ENCODE measurements at regions not wholly inside any gene's neighbourhood (a gene's known extent, or its start where the extent isn't known, plus 50 kb on each side); places are given as distances from the start of the nearest gene placed in this dataset.

DNA sequence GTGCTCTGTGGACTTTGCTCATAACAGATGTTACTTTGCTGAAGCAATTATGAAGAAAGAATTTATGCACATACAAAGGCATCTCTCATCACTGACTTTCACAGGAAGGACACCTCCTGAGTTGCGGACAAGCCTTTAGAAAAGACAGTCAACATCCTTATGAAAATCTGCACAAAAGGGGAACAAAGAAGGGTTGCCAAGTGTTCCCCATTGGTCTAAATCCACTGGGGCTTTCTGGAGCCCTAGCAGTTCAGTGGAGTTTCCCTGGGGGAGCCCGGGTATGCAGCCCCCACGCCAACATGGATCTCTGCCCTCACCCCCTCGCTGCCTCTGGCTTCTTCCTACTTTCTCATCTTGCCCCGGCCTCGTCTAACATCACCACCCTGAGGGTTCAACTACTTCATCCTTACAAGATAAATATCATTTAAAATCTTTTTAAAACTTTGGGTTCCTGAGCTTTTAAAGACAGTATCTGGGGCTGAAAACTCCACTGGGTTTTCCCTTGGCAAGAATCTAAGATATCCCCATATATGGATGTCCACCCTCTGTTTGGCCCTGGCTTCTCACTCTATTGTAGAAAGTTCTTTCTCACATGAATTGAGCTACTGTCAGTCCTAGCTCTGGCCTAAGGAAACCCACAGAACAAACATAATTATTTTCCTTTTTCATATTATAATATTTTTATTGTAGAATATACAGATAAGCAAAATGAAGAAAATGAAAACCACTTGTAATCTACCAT, 207.9 kb upstream of the RGMA start:
- TF ChIP-seq CTCF (conservative IDR thresholded peaks at IDR 0.05; ENCODE audit: low read length) = no peak
- no peak for TF ChIP-seq EZH2phosphoT487 (IDR thresholded peaks at IDR 0.05; ENCODE audit: borderline replicate concordance)

Data from Loucy (cell line).